DOHH2 (cell line): ENCODE measurements at regions not wholly inside any gene's neighbourhood (a gene's known extent, or its start where the extent isn't known, plus 50 kb on each side); places are given as distances from the start of the nearest gene placed in this dataset.
"Not testable (repeated sequence)": the region's sequence is repeated elsewhere in the genome, so short reads cannot be mapped to it uniquely, and the experiment has no call there.

ENCODE experiments used
- H3F3A ChIP-seq: fragments of 200-600 bp; sonication (generic), shearing (Covaris generic); 2 replicates; pipeline ENCODE4 v1.6.0; 2016; ENCODE audit warnings: antibody characterized with exemption, mild to moderate bottlenecking; ENCODE audit not compliant: control insufficient read depth, insufficient read depth
- H3K27ac ChIP-seq: fragments of 200-600 bp; sonication (generic); 2 replicates; pipeline ENCODE4 v1.5.1; 2014; ENCODE audit warnings: low read depth, mild to moderate bottlenecking, low read length, moderate library complexity
- H3K27me3 ChIP-seq: fragments of 200-600 bp; sonication (generic); 2 replicates; pipeline ENCODE4 v1.6.1; 2014; ENCODE audit warnings: mild to moderate bottlenecking, low read length, mixed read lengths; ENCODE audit not compliant: control insufficient read depth
- H3K36me3 ChIP-seq: fragments of 200-600 bp; sonication (generic); 2 replicates; pipeline ENCODE4 v1.6.1; 2014; ENCODE audit warnings: mild to moderate bottlenecking, low read length, moderate library complexity, mixed read lengths; ENCODE audit not compliant: control insufficient read depth
- H3K4me1 ChIP-seq: fragments of 200-600 bp; sonication (generic); 2 replicates; pipeline ENCODE4 v1.6.1; 2014; ENCODE audit warnings: mild to moderate bottlenecking, low read length, mixed read lengths; ENCODE audit not compliant: control insufficient read depth
- H3K4me2 ChIP-seq: fragments of 200-600 bp; sonication (generic); 2 replicates; pipeline ENCODE4 v1.6.0; 2014; ENCODE audit warnings: mild to moderate bottlenecking, low read length, moderate library complexity
- H3K4me3 ChIP-seq: fragments of 200-600 bp; sonication (generic); 2 replicates; pipeline ENCODE4 v1.5.1; 2014; ENCODE audit warnings: mild to moderate bottlenecking, low read length, mixed read lengths
- H3K79me2 ChIP-seq: fragments of 200-600 bp; sonication (generic); 2 replicates; pipeline ENCODE4 v1.6.1; 2014; ENCODE audit warnings: mild to moderate bottlenecking, low read length, mixed read lengths; ENCODE audit not compliant: control insufficient read depth
- H3K9me2 ChIP-seq: fragments of 200-600 bp; sonication (generic); replicated peaks from 2 replicates; pipeline ENCODE4 v1.6.1; 2014; ENCODE audit warnings: mild to moderate bottlenecking, low read length, mixed read lengths; ENCODE audit not compliant: control insufficient read depth
- H3K9me3 ChIP-seq: fragments of 200-600 bp; sonication (generic); 2 replicates; pipeline ENCODE4 v1.6.1; 2014; ENCODE audit warnings: antibody characterized with exemption, low read length, mixed read lengths; ENCODE audit not compliant: control insufficient read depth, insufficient read depth
- H4K20me1 ChIP-seq: fragments of 200-600 bp; sonication (generic); 2 replicates; pipeline ENCODE4 v1.6.0; 2014; ENCODE audit warnings: low read depth, mild to moderate bottlenecking, antibody characterized with exemption, low read length, moderate library complexity; ENCODE audit not compliant: control insufficient read depth, insufficient read depth
- CTCF ChIP-seq: fragments of 200-600 bp; sonication (generic); IDR thresholded peaks from one replicate; pipeline ENCODE4 v1.5.1; 2014; ENCODE audit warnings: antibody characterized with exemption, mild to moderate bottlenecking, low read depth, low read length; ENCODE audit not compliant: poor library complexity, severe bottlenecking
- EZH2phosphoT487 ChIP-seq: fragments of 200-600 bp; sonication (generic); IDR thresholded peaks from 2 replicates; pipeline ENCODE4 v1.6.1; 2017; ENCODE audit warnings: borderline replicate concordance, mild to moderate bottlenecking, antibody characterized with exemption, low read length, moderate library complexity, mixed read lengths

- Histone ChIP-seq H3K9me3 (peaks cover 8% of the 10 kb centered on the region; the same call in 1 of the 2 replicates), H3K4me3 (no peak overlapping the region), H4K20me1 (no peaks in the 10 kb centered on the region), H3K79me2 (no peaks in the 10 kb centered on the region), H3F3A (no peaks in the 10 kb centered on the region), H3K27me3 (0 out of 2 replicates have a peak, but pooled peaks cover 2% of the 10 kb centered on the region), H3K4me2 (no peak overlapping the region), H3K4me1 (no peaks in the 10 kb centered on the region), H3K36me3 (no peaks in the 10 kb centered on the region), H3K9me2 (no peaks in the 10 kb centered on the region), H3K27ac (no peak overlapping the region)
- no peak for TF ChIP-seq EZH2phosphoT487
- TF ChIP-seq CTCF: no peak
Observed at GRCh38 chr5:91243286-91243685, 139.8 kb downstream of the ARRDC3 start.

- not testable (repeated sequence) for H3K27ac ChIP-seq, H3K9me3 ChIP-seq, H3K36me3 ChIP-seq, H3K27me3 ChIP-seq, H3K4me3 ChIP-seq, H3K4me2 ChIP-seq, H3K4me1 ChIP-seq, H3F3A ChIP-seq, H4K20me1 ChIP-seq, H3K79me2 ChIP-seq, H3K9me2 ChIP-seq
Observed at GRCh38 chr5:91241460-91241859, 141.7 kb downstream of the ARRDC3 start.

- H3K27me3 ChIP-seq: 0 out of 2 replicates have a peak, but pooled peaks cover 2% of the 10 kb centered on the region
- H3K9me3 ChIP-seq: peaks cover 8% of the 10 kb centered on the region; the same call in 1 of the 2 replicates
- no peak overlapping the region for H3K4me2 ChIP-seq
- no peaks in the 10 kb centered on the region for H3K4me1 ChIP-seq
- TF ChIP-seq EZH2phosphoT487 (no peak), CTCF (no peak)
- H3K79me2 ChIP-seq: no peaks in the 10 kb centered on the region
- H3K27ac ChIP-seq: no peak overlapping the region
- no peaks in the 10 kb centered on the region for H3K9me2 ChIP-seq
- H3K4me3 ChIP-seq: no peak overlapping the region
- H3F3A ChIP-seq: no peaks in the 10 kb centered on the region
- no peaks in the 10 kb centered on the region for H4K20me1 ChIP-seq
- H3K36me3 ChIP-seq: no peaks in the 10 kb centered on the region
Observed at GRCh38 chr5:91240175-91240574, 142.9 kb downstream of the ARRDC3 start.

GRCh38 chr5:91235271-91235694 lies 147.8 kb downstream of the ARRDC3 start:
- no peak overlapping the region for H3K4me2 ChIP-seq
- no peaks in the 10 kb centered on the region for H3K9me3 ChIP-seq
- H3K27ac ChIP-seq: no peak overlapping the region
- no peaks in the 10 kb centered on the region for H3K36me3 ChIP-seq
- H3K9me2 ChIP-seq: no peaks in the 10 kb centered on the region
- H4K20me1 ChIP-seq: no peaks in the 10 kb centered on the region
- TF ChIP-seq CTCF (no peak), EZH2phosphoT487 (no peak)
- no peaks in the 10 kb centered on the region for H3K79me2 ChIP-seq
- no peaks in the 10 kb centered on the region for H3K4me1 ChIP-seq
- no peaks in the 10 kb centered on the region for H3F3A ChIP-seq
- H3K4me3 ChIP-seq: no peak overlapping the region
- peaks cover 11% of the 10 kb centered on the region for H3K27me3 ChIP-seq
